GM23338 (cell line): ENCODE measurements at regions not wholly inside any gene's neighbourhood (a gene's known extent, or its start where the extent isn't known, plus 50 kb on each side); places are given as distances from the start of the nearest gene placed in this dataset.

Experiments used
- CREB1 ChIP-seq: fragments of 250-450 bp; sonication (Bioruptor Pico); IDR thresholded peaks from 2 replicates; pipeline ENCODE4 v1.5.0; 2020; ENCODE audit warnings: low read depth, mild to moderate bottlenecking, moderate library complexity
- CTCF ChIP-seq, 2 experiments: fragments of 200-600 bp in 1 of 2; sonication (generic) in 1 of 2; conservative IDR thresholded peaks; 2 replicates each; pipeline versions ENCODE4 v1.5.1 to v1.6.1; 2016 to 2017; ENCODE audit warnings: antibody characterized with exemption in 2 of 2, low read depth in 2 of 2, mild to moderate bottlenecking in 2 of 2, moderate library complexity in 1 of 2
- ETS1 ChIP-seq: IDR thresholded peaks from 2 replicates; pipeline ENCODE4 v1.6.1; 2016; ENCODE audit warnings: antibody characterized with exemption
- EZH2 ChIP-seq: fragments of 200-600 bp; sonication (generic); IDR thresholded peaks from one replicate; pipeline ENCODE4 v1.8.0; 2017; ENCODE audit warnings: antibody characterized with exemption, mild to moderate bottlenecking, low read depth; ENCODE audit not compliant: unreplicated experiment
- EZH2phosphoT487 ChIP-seq: fragments of 200-600 bp; sonication (generic); IDR thresholded peaks from one replicate; pipeline ENCODE4 v1.8.1; 2018; ENCODE audit warnings: antibody characterized with exemption; ENCODE audit not compliant: unreplicated experiment
- JUNB ChIP-seq: IDR thresholded peaks from one replicate; pipeline ENCODE4 v1.6.1; 2016; ENCODE audit warnings: antibody characterized with exemption; ENCODE audit not compliant: unreplicated experiment
- NANOG ChIP-seq: IDR thresholded peaks from 2 replicates; pipeline ENCODE4 v1.6.1; 2016; ENCODE audit warnings: antibody characterized with exemption, borderline replicate concordance
- POLR2AphosphoS5 ChIP-seq: IDR thresholded peaks from 2 replicates; pipeline ENCODE4 v1.6.1; 2016; ENCODE audit warnings: antibody characterized with exemption, low read depth
- REST ChIP-seq: IDR thresholded peaks from one replicate; pipeline ENCODE4 v1.6.1; 2018; ENCODE audit warnings: antibody characterized with exemption; ENCODE audit not compliant: unreplicated experiment
- STAT1 ChIP-seq: IDR thresholded peaks from one replicate; pipeline ENCODE4 v1.6.1; 2016; ENCODE audit warnings: antibody characterized with exemption; ENCODE audit not compliant: unreplicated experiment
- ZNF114 ChIP-seq: fragments of 250-450 bp; sonication (Bioruptor Pico); IDR thresholded peaks from 2 replicates; pipeline ENCODE4 v1.5.0; 2020; ENCODE audit warnings: mild to moderate bottlenecking, moderate library complexity
- ZNF331 ChIP-seq: fragments of 250-450 bp; sonication (Bioruptor Pico); IDR thresholded peaks from 2 replicates; pipeline ENCODE4 v1.5.0; 2020; ENCODE audit warnings: low read depth, mild to moderate bottlenecking, moderate library complexity

DNA sequence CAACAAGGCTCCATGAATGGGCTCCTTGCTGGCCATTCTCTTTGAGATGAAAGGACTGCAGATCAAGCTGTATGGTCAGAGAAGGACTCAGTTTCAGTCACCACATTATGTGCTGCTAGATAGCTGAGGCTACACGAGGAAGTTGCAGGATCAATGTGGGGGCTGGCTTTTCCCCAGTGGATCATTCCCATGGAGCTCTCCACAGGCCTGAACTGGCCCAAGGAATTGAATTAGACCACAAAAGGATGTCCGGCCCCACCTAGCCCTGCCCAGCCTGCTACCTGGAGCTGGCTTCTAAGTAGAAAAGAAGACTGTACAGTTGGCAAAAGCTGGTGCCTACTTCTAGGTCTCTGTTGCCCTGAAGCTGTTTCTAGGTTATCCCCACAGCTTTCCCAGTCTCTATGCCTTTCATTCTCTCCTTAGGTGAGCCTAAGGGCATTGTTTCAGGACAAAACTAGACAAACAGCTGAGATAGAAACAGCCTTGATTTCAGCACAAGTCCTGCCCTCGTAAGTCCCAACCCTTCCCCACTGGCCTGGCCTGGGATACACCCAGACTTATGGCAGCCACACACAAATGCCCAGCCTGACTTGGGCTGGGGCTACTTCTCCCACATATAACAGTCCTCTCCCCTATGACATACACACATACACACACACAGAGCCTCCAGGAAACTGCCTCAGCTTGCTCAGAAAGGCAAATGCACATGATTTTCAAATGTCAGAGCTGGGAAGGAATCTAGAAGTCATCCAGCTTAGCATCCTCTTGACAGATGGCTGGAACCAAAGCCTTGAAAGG, 129.1 kb upstream of the NCAM1 start:
- TF ChIP-seq CTCF (conservative IDR thresholded peaks at IDR 0.05; ENCODE audit: low read depth in 2 of 2) (no peak), POLR2AphosphoS5 (no peak), CREB1 (CRISPR knock-in tag) (no peak), NANOG (no peak), REST (no peak), EZH2 (no peak), STAT1 (no peak), EZH2phosphoT487 (no peak), JUNB (no peak), ETS1 (no peak), ZNF331 (CRISPR knock-in tag) (no peak), ZNF114 (CRISPR knock-in tag) (no peak)
